Neural cell (in vitro differentiated cells): ENCODE measurements at regions not wholly inside any gene's neighbourhood (a gene's known extent, or its start where the extent isn't known, plus 50 kb on each side); places are given as distances from the start of the nearest gene placed in this dataset.

Experiments used
- H2AFZ ChIP-seq: fragments of 200-600, 300-800 bp; sonication (generic), shearing (Covaris generic); 2 replicates; pipeline ENCODE4 v1.6.0; 2014; ENCODE audit warnings: low read depth, mild to moderate bottlenecking, antibody characterized with exemption, low read length, moderate library complexity
- H3F3A ChIP-seq: fragments of 200-600 bp; shearing (Covaris generic); 2 replicates; pipeline ENCODE4 v1.6.1; 2016; ENCODE audit warnings: mild to moderate bottlenecking, moderate library complexity, mixed read lengths, antibody characterized with exemption, low read length; ENCODE audit not compliant: insufficient read depth, poor library complexity, severe bottlenecking
- H3K27ac ChIP-seq: fragments of 200-600, 300-800 bp; sonication (generic), shearing (Covaris generic); 2 replicates; pipeline ENCODE4 v1.5.1; 2014; ENCODE audit warnings: mild to moderate bottlenecking, low read length, moderate library complexity
- H3K27me3 ChIP-seq: fragments of 300-800, 200-600 bp; sonication (generic), shearing (Covaris generic); 2 replicates; pipeline ENCODE4 v1.6.0; 2014; ENCODE audit warnings: mild to moderate bottlenecking, low read depth, low read length, moderate library complexity; ENCODE audit not compliant: insufficient read depth
- H3K36me3 ChIP-seq: fragments of 300-800, 200-600 bp; sonication (generic), shearing (Covaris generic); 2 replicates; pipeline ENCODE4 v1.5.1; 2014; ENCODE audit warnings: mild to moderate bottlenecking, antibody characterized with exemption, low read length, moderate library complexity; ENCODE audit not compliant: insufficient read depth
- H3K4me2 ChIP-seq: fragments of 300-800, 200-600 bp; sonication (generic), shearing (Covaris generic); 2 replicates; pipeline ENCODE4 v1.6.0; 2014; ENCODE audit warnings: mild to moderate bottlenecking, low read length
- H3K4me3 ChIP-seq: fragments of 300-800, 200-600 bp; sonication (generic), shearing (Covaris generic); 2 replicates; pipeline ENCODE4 v1.5.1; 2014; ENCODE audit warnings: mild to moderate bottlenecking, low read length, moderate library complexity
- H3K79me2 ChIP-seq: fragments of 200-600 bp; shearing (Covaris generic); replicated peaks from 2 replicates; pipeline ENCODE4 v1.6.0; 2014; ENCODE audit warnings: mild to moderate bottlenecking, low read length, moderate library complexity; ENCODE audit not compliant: insufficient read depth
- H3K9ac ChIP-seq: fragments of 300-800, 200-600 bp; sonication (generic), shearing (Covaris generic); 2 replicates; pipeline ENCODE4 v1.6.1; 2016; ENCODE audit warnings: mild to moderate bottlenecking, low read length, mixed read lengths
- H3K9me2 ChIP-seq: fragments of 200-600 bp; shearing (Covaris generic); 2 replicates; pipeline ENCODE4 v1.6.1; 2016; ENCODE audit warnings: mild to moderate bottlenecking, low read length, mixed read lengths; ENCODE audit not compliant: insufficient read depth
- H3K9me3 ChIP-seq: fragments of 200-600, 300-800 bp; sonication (generic), shearing (Covaris generic); 2 replicates; pipeline ENCODE4 v1.6.1; 2016; ENCODE audit warnings: mild to moderate bottlenecking, mixed run types, low read length, moderate library complexity, mixed read lengths
- H4K20me1 ChIP-seq: fragments of 200-600 bp; shearing (Covaris generic); 2 replicates; pipeline ENCODE4 v1.6.1; 2016; ENCODE audit warnings: mild to moderate bottlenecking, mixed run types; ENCODE audit not compliant: insufficient read depth
- CTCF ChIP-seq: fragments of 450-650 bp; IDR thresholded peaks from 2 replicates; pipeline ENCODE4 v1.5.1; 2014; ENCODE audit warnings: antibody characterized with exemption, mild to moderate bottlenecking, moderate library complexity; ENCODE audit not compliant: poor library complexity, severe bottlenecking
- EP300 ChIP-seq: fragments of 450-650 bp; conservative IDR thresholded peaks from 2 replicates; pipeline ENCODE4 v1.6.1; 2014; ENCODE audit warnings: antibody characterized with exemption, mild to moderate bottlenecking, moderate library complexity; ENCODE audit not compliant: poor library complexity, severe bottlenecking
- EZH2 ChIP-seq: fragments of 200-600, 300-800 bp; shearing (Covaris generic), sonication (generic); IDR thresholded peaks from 2 replicates; pipeline ENCODE4 v1.6.1; 2014; ENCODE audit warnings: antibody characterized with exemption, low read length, borderline replicate concordance, mild to moderate bottlenecking; ENCODE audit not compliant: insufficient read depth, poor library complexity, severe bottlenecking
- MXI1 ChIP-seq: fragments of 450-650 bp; conservative IDR thresholded peaks from 2 replicates; pipeline ENCODE4 v1.6.1; 2014; ENCODE audit warnings: antibody characterized with exemption, mild to moderate bottlenecking; ENCODE audit not compliant: poor library complexity, severe bottlenecking
- POLR2AphosphoS5 ChIP-seq: IDR thresholded peaks from 2 replicates; pipeline ENCODE4 v1.6.1; 2012
- RAD21 ChIP-seq: fragments of 450-650 bp; conservative IDR thresholded peaks from 2 replicates; pipeline ENCODE4 v1.6.1; 2014; ENCODE audit warnings: antibody characterized with exemption, mild to moderate bottlenecking, moderate library complexity
- REST ChIP-seq: IDR thresholded peaks from 2 replicates; pipeline ENCODE4 v1.6.1; 2012; ENCODE audit warnings: borderline replicate concordance
- SMC3 ChIP-seq: fragments of 450-650 bp; conservative IDR thresholded peaks from 2 replicates; pipeline ENCODE4 v1.6.1; 2014; ENCODE audit warnings: antibody characterized with exemption, mild to moderate bottlenecking, moderate library complexity; ENCODE audit not compliant: poor library complexity
- TAF1 ChIP-seq: IDR thresholded peaks from 2 replicates; pipeline ENCODE4 v1.6.1; 2012; ENCODE audit warnings: low read depth

GRCh38 chr1:83756984-83757717, 241.8 kb downstream of the TTLL7 start:
- H3K27ac ChIP-seq, result no peak overlapping the region
- H2AFZ ChIP-seq, result no peak overlapping the region
- no peaks in the 10 kb centered on the region for H3K36me3 ChIP-seq
- no peaks in the 10 kb centered on the region for H3K79me2 ChIP-seq
- H3F3A ChIP-seq, result peaks cover 3% of the 10 kb centered on the region
- H3K9me3 ChIP-seq, result no peaks in the 10 kb centered on the region
- H3K4me3 ChIP-seq, result no peak overlapping the region
- H3K4me2 ChIP-seq, result no peak overlapping the region
- no peaks in the 10 kb centered on the region for H3K27me3 ChIP-seq
- no peaks in the 10 kb centered on the region for H3K9me2 ChIP-seq
- H4K20me1 ChIP-seq, result no peaks in the 10 kb centered on the region
- TF ChIP-seq REST (no peak), POLR2AphosphoS5 (no peak), EZH2 (no peak), RAD21 (no peak), EP300 (no peak), SMC3 (no peak), CTCF (no peak), MXI1 (no peak), TAF1 (no peak)
- no peak overlapping the region for H3K9ac ChIP-seq

GRCh38 chr1:83751602-83752001, 247.3 kb downstream of the TTLL7 start:
- Histone ChIP-seq H3K9me2 (no peaks in the 10 kb centered on the region), H3K9ac (no peak overlapping the region), H3K9me3 (no peaks in the 10 kb centered on the region), H3K79me2 (no peaks in the 10 kb centered on the region), H3K4me2 (no peak overlapping the region), H3K4me3 (no peak overlapping the region), H4K20me1 (no peaks in the 10 kb centered on the region), H3F3A (no peaks in the 10 kb centered on the region), H3K27ac (no peak overlapping the region), H3K36me3 (no peaks in the 10 kb centered on the region), H2AFZ (no peak overlapping the region), H3K27me3 (no peaks in the 10 kb centered on the region)
- TF ChIP-seq CTCF (no peak), EZH2 (no peak), TAF1 (no peak), EP300 (no peak), POLR2AphosphoS5 (no peak), REST (no peak)
